H9 (cell line): ENCODE measurements at regions not wholly inside any gene's neighbourhood (a gene's known extent, or its start where the extent isn't known, plus 50 kb on each side); places are given as distances from the start of the nearest gene placed in this dataset.

Experiments used
- DNase-seq: peaks from one replicate; pipeline ENCODE4 v3.0.0-alpha.2; 2017
- H2AFZ ChIP-seq: one replicate; pipeline ENCODE4 v1.6.1; 2013; ENCODE audit warnings: mild to moderate bottlenecking, low read length, control low read depth, moderate library complexity
- H2AK5ac ChIP-seq: 2 replicates; pipeline ENCODE4 v1.6.1; 2013; ENCODE audit warnings: low read length, control low read depth, mixed read lengths; ENCODE audit not compliant: insufficient read length
- H2BK120ac ChIP-seq: one replicate; pipeline ENCODE4 v1.6.1; 2013; ENCODE audit warnings: low read depth, mild to moderate bottlenecking, low read length, control low read depth, inconsistent platforms; ENCODE audit not compliant: poor library complexity, severe bottlenecking
- H2BK12ac ChIP-seq: 2 replicates; pipeline ENCODE4 v1.6.1; 2013; ENCODE audit warnings: low read length, control low read depth, mixed read lengths, low read depth; ENCODE audit not compliant: insufficient read length
- H2BK15ac ChIP-seq: 2 replicates; pipeline ENCODE4 v1.6.1; 2013; ENCODE audit warnings: low read depth, low read length, control low read depth
- H2BK20ac ChIP-seq: one replicate; pipeline ENCODE4 v1.6.1; 2013; ENCODE audit warnings: low read depth, mild to moderate bottlenecking, low read length, control low read depth, inconsistent platforms; ENCODE audit not compliant: poor library complexity, severe bottlenecking
- H2BK5ac ChIP-seq: 2 replicates; pipeline ENCODE4 v1.6.1; 2013; ENCODE audit warnings: low read length, control low read depth, mixed read lengths; ENCODE audit not compliant: insufficient read length
- H3K14ac ChIP-seq: 2 replicates; pipeline ENCODE4 v1.6.1; 2013; ENCODE audit warnings: low read length, control low read depth; ENCODE audit not compliant: insufficient read depth
- H3K18ac ChIP-seq: 2 replicates; pipeline ENCODE4 v1.6.1; 2013; ENCODE audit warnings: low read depth, mild to moderate bottlenecking, mixed read lengths, low read length, control low read depth; ENCODE audit not compliant: insufficient read length
- H3K23ac ChIP-seq: 2 replicates; pipeline ENCODE4 v1.6.1; 2013; ENCODE audit warnings: low read length, control low read depth, mixed read lengths, low read depth; ENCODE audit not compliant: insufficient read length
- H3K23me2 ChIP-seq: 2 replicates; pipeline ENCODE4 v1.6.1; 2013; ENCODE audit warnings: low read depth, mild to moderate bottlenecking, mixed read lengths, low read length, control low read depth; ENCODE audit not compliant: insufficient read length, poor library complexity, severe bottlenecking
- H3K27ac ChIP-seq: 2 replicates; pipeline ENCODE4 v1.5.1; 2013; ENCODE audit warnings: low read length, control low read depth, mixed read lengths, low read depth; ENCODE audit not compliant: insufficient read length
- H3K27me3 ChIP-seq: 2 replicates; pipeline ENCODE4 v1.6.1; 2013; ENCODE audit warnings: low read length, control low read depth, inconsistent platforms; ENCODE audit not compliant: insufficient read depth
- H3K4ac ChIP-seq: 2 replicates; pipeline ENCODE4 v1.6.1; 2013; ENCODE audit warnings: low read depth, mild to moderate bottlenecking, control low read depth, inconsistent platforms, low read length, moderate library complexity
- H3K4me1 ChIP-seq: 2 replicates; pipeline ENCODE4 v1.6.1; 2013; ENCODE audit warnings: low read length, control low read depth, inconsistent platforms; ENCODE audit not compliant: insufficient read depth
- H3K4me2 ChIP-seq: 2 replicates; pipeline ENCODE4 v1.6.1; 2013; ENCODE audit warnings: low read length, control low read depth, mixed read lengths; ENCODE audit not compliant: insufficient read length, insufficient read depth
- H3K56ac ChIP-seq: 2 replicates; pipeline ENCODE4 v1.6.1; 2013; ENCODE audit warnings: low read depth, mild to moderate bottlenecking, mixed read lengths, low read length, control low read depth; ENCODE audit not compliant: insufficient read length
- H3K79me1 ChIP-seq: 2 replicates; pipeline ENCODE4 v1.6.1; 2013; ENCODE audit warnings: low read depth, mild to moderate bottlenecking, moderate library complexity, low read length, control low read depth, inconsistent platforms; ENCODE audit not compliant: insufficient read depth, poor library complexity, severe bottlenecking
- H3K79me2 ChIP-seq: 2 replicates; pipeline ENCODE4 v1.6.1; 2013; ENCODE audit warnings: low read length, control low read depth, inconsistent platforms; ENCODE audit not compliant: insufficient read depth
- H3K9ac ChIP-seq: 2 replicates; pipeline ENCODE4 v1.6.1; 2013; ENCODE audit warnings: low read length, control low read depth, mixed read lengths; ENCODE audit not compliant: insufficient read length; ENCODE audit errors: extremely low read depth
- H3K9me3 ChIP-seq: one replicate; pipeline ENCODE4 v1.6.1; 2013; ENCODE audit warnings: low read depth, low read length, inconsistent platforms; ENCODE audit not compliant: control insufficient read depth
- H3T11ph ChIP-seq: one replicate; pipeline ENCODE4 v1.6.1; 2013; ENCODE audit warnings: mild to moderate bottlenecking, low read length, control low read depth, inconsistent platforms
- H4K20me1 ChIP-seq: one replicate; pipeline ENCODE4 v1.6.1; 2013; ENCODE audit not compliant: control insufficient read depth, insufficient read length, insufficient read depth
- H4K5ac ChIP-seq: 2 replicates; pipeline ENCODE4 v1.6.1; 2013; ENCODE audit warnings: low read depth, mild to moderate bottlenecking, mixed read lengths, low read length, control low read depth; ENCODE audit not compliant: insufficient read length
- H4K8ac ChIP-seq: replicated peaks from 2 replicates; pipeline ENCODE4 v1.6.1; 2013; ENCODE audit warnings: low read length, control low read depth, mixed read lengths, low read depth; ENCODE audit not compliant: insufficient read length
- H4K91ac ChIP-seq: 2 replicates; pipeline ENCODE4 v1.6.1; 2013; ENCODE audit warnings: low read depth, mild to moderate bottlenecking, moderate library complexity, mixed read lengths, low read length, control low read depth; ENCODE audit not compliant: insufficient read length
- H3K27ac Mint-ChIP-seq, 3 experiments: 2 replicates in 2 of 3; 3 replicates in 1 of 3; pipeline ENCODE4 v1.8.0; 2020 to 2021; ENCODE audit warnings: mixed read lengths in 3 of 3, mild to moderate bottlenecking in 1 of 3, moderate library complexity in 1 of 3
- H3K27me3 Mint-ChIP-seq: 2 replicates; pipeline ENCODE4 v1.8.0; 2021; ENCODE audit warnings: low read depth, mild to moderate bottlenecking, moderate library complexity, mixed read lengths
- H3K36me3 Mint-ChIP-seq, 3 experiments: 2 replicates in 2 of 3; 3 replicates in 1 of 3; pipeline ENCODE4 v1.8.0; 2020 to 2021; ENCODE audit warnings: low read depth in 3 of 3, mixed read lengths in 3 of 3; ENCODE audit not compliant: insufficient read depth in 1 of 3
- H3K4me1 Mint-ChIP-seq, 2 experiments: 2 replicates each; pipeline ENCODE4 v1.8.0; 2020; ENCODE audit warnings: mixed read lengths in 2 of 2
- H3K4me3 Mint-ChIP-seq, 2 experiments: 2 replicates in 1 of 2; 3 replicates in 1 of 2; pipeline ENCODE4 v1.8.0; 2020 to 2021; ENCODE audit warnings: mild to moderate bottlenecking in 2 of 2, mixed read lengths in 2 of 2, moderate library complexity in 1 of 2
- H3K9me3 Mint-ChIP-seq, 2 experiments: 2 replicates in 1 of 2; 3 replicates in 1 of 2; pipeline ENCODE4 v1.8.0; 2020; ENCODE audit warnings: mild to moderate bottlenecking in 2 of 2, mixed read lengths in 2 of 2, moderate library complexity in 1 of 2
- CTCF ChIP-seq: fragments of 200-600 bp; sonication (generic); conservative IDR thresholded peaks from 3 replicates; pipeline ENCODE4 v1.8.0; 2021; ENCODE audit warnings: antibody characterized with exemption, mild to moderate bottlenecking
- WGBS: extraction: QIAGEN DNeasy Blood & Tissue Kit; methylation state at CpG from one replicate; pipeline ENCODE4 v1.1.7; 2013; ENCODE audit warnings: missing lambda C conversion rate, low lambda C conversion rate, mixed read lengths; ENCODE audit not compliant: insufficient read length; ENCODE audit errors: extremely low coverage; 5-methylcytosine and 5-hydroxymethylcytosine counted together

- Mint-ChIP-seq H3K4me3 (no peak overlapping the region), H3K4me1 (no peaks in the 10 kb centered on the region), H3K27me3 (no peaks in the 10 kb centered on the region), H3K9me3 (no peaks in the 10 kb centered on the region; a peak in 1 of 5 replicates), H3K36me3 (no peaks in the 10 kb centered on the region), H3K27ac (no peak overlapping the region)
- no peak overlapping the region for H3T11ph ChIP-seq
- H3K4me2 ChIP-seq, result no peak overlapping the region
- no peak overlapping the region for H3K27ac ChIP-seq
- no peak overlapping the region for H2AK5ac ChIP-seq
- no peaks in the 10 kb centered on the region for H3K23me2 ChIP-seq
- no CpG with 5 or more reads among the region's 2 CpGs for WGBS
- no peak overlapping the region for H3K14ac ChIP-seq
- H3K23ac ChIP-seq, result no peak overlapping the region
- H3K9me3 ChIP-seq, result no peaks in the 10 kb centered on the region
- H2BK120ac ChIP-seq, result no peak overlapping the region
- H4K91ac ChIP-seq, result no peak overlapping the region
- no peak overlapping the region for H3K9ac ChIP-seq
- H3K79me1 ChIP-seq, result no peaks in the 10 kb centered on the region
- no peak overlapping the region for H2BK15ac ChIP-seq
- no peak for DNase-seq
- H4K5ac ChIP-seq, result no peak overlapping the region
- H2AFZ ChIP-seq, result no peak overlapping the region
- no peak overlapping the region for H3K56ac ChIP-seq
- H2BK12ac ChIP-seq, result no peak overlapping the region
- no peak for TF ChIP-seq CTCF
- no peak overlapping the region for H3K18ac ChIP-seq
- H3K27me3 ChIP-seq, result no peaks in the 10 kb centered on the region
- H3K4me1 ChIP-seq, result no peaks in the 10 kb centered on the region
- H2BK20ac ChIP-seq, result no peak overlapping the region
- H3K79me2 ChIP-seq, result no peaks in the 10 kb centered on the region
- H4K8ac ChIP-seq, result no peak overlapping the region
- H3K4ac ChIP-seq, result no peak overlapping the region
- H4K20me1 ChIP-seq, result no peaks in the 10 kb centered on the region
- no peak overlapping the region for H2BK5ac ChIP-seq
These were observed 332.0 kb downstream of the HAO1 start for GRCh38 chr20:7608250-7608649.
